ENCODE measurements at regions not wholly inside any gene's neighbourhood (a gene's known extent, or its start where the extent isn't known, plus 50 kb on each side); places are given as distances from the start of the nearest gene placed in this dataset.

GRCh38 chr4:13704761-13705160 is 77.2 kb upstream of the BOD1L1 start:
- Histone ChIP-seq H3K4me1 (peaks cover 0 to 20% (median 7%) of the 10 kb centered on the region in 10 experiments; a peak in 16 of 20 replicates), H3K9ac (no peak overlapping the region), H3K4me3 (no peak overlapping the region), H3K36me3 (no peaks in the 10 kb centered on the region), H3K9me3 (replicated peaks in 1 of 11) (no peaks in the 10 kb centered on the region), H3K4me2 (0 out of 22 replicates have a peak overlapping the region, but pooled peaks of 1 of the 11 experiments have one; percentile 35), H3K27ac (no peak overlapping the region), H3K27me3 (no peaks in the 10 kb centered on the region), H4K20me1 (no peaks in the 10 kb centered on the region)
- no peak for TF ChIP-seq Cebpa-rat (IDR thresholded peaks at IDR 0.05)

GRCh38 chr4:13705521-13706041 is 78.1 kb upstream of the BOD1L1 start:
- Histone ChIP-seq H3K4me2 (no peak overlapping the region), H4K20me1 (no peaks in the 10 kb centered on the region), H3K9me3 (replicated peaks in 1 of 11) (no peaks in the 10 kb centered on the region), H3K4me1 (peaks cover 0 to 20% (median 7%) of the 10 kb centered on the region in 10 experiments; a peak in 16 of 20 replicates), H3K27me3 (no peaks in the 10 kb centered on the region), H3K27ac (no peak overlapping the region), H3K4me3 (no peak overlapping the region), H3K36me3 (no peaks in the 10 kb centered on the region), H3K9ac (no peak overlapping the region)
- no peak for TF ChIP-seq Cebpa-rat (IDR thresholded peaks at IDR 0.05)

- H3K4me2 ChIP-seq = no peak overlapping the region
- TF ChIP-seq Cebpa-rat (IDR thresholded peaks at IDR 0.05) = no peak
- peaks cover 0 to 20% (median 7%) of the 10 kb centered on the region in 10 experiments; a peak in 16 of 20 replicates for H3K4me1 ChIP-seq
- no peaks in the 10 kb centered on the region for H3K9me3 ChIP-seq (replicated peaks in 1 of 11)
- no peak overlapping the region for H3K9ac ChIP-seq
- H3K27me3 ChIP-seq = no peaks in the 10 kb centered on the region
- H4K20me1 ChIP-seq = no peaks in the 10 kb centered on the region
- no peak overlapping the region for H3K27ac ChIP-seq
- H3K4me3 ChIP-seq = no peak overlapping the region
- H3K36me3 ChIP-seq = no peaks in the 10 kb centered on the region
Observed at GRCh38 chr4:13706120-13706519, 78.6 kb upstream of the BOD1L1 start.

GRCh38 chr4:13706716-13707115 is 79.2 kb upstream of the BOD1L1 start:
- Histone ChIP-seq H3K36me3 (no peaks in the 10 kb centered on the region), H3K4me1 (peaks cover 0 to 20% (median 7%) of the 10 kb centered on the region in 10 experiments; a peak in 16 of 20 replicates), H3K27ac (no peak overlapping the region), H4K20me1 (no peaks in the 10 kb centered on the region), H3K27me3 (no peaks in the 10 kb centered on the region), H3K4me3 (no peak overlapping the region), H3K4me2 (no peak overlapping the region), H3K9me3 (replicated peaks in 1 of 11) (no peaks in the 10 kb centered on the region), H3K9ac (no peak overlapping the region)
- no peak for TF ChIP-seq Cebpa-rat (IDR thresholded peaks at IDR 0.05)

- TF ChIP-seq Cebpa-rat (IDR thresholded peaks at IDR 0.05) = no peak
- Histone ChIP-seq H3K4me3 (no peak overlapping the region), H3K27me3 (no peaks in the 10 kb centered on the region), H3K9ac (no peak overlapping the region), H3K4me1 (no peaks in the 10 kb centered on the region), H3K36me3 (no peaks in the 10 kb centered on the region), H3K27ac (no peak overlapping the region), H3K9me3 (replicated peaks in 1 of 11) (no peaks in the 10 kb centered on the region), H3K4me2 (no peak overlapping the region), H4K20me1 (no peaks in the 10 kb centered on the region)
Observed at GRCh38 chr4:13710246-13710885, 82.8 kb upstream of the BOD1L1 start.

GRCh38 chr4:13711233-13711785 is 83.8 kb upstream of the BOD1L1 start:
- H3K4me3 ChIP-seq = no peak overlapping the region
- H3K9ac ChIP-seq = no peak overlapping the region
- H3K36me3 ChIP-seq = no peaks in the 10 kb centered on the region
- H3K4me2 ChIP-seq = no peak overlapping the region
- no peak for TF ChIP-seq Cebpa-rat (IDR thresholded peaks at IDR 0.05)
- H3K9me3 ChIP-seq (replicated peaks in 1 of 11) = no peaks in the 10 kb centered on the region
- H3K4me1 ChIP-seq = no peaks in the 10 kb centered on the region
- no peaks in the 10 kb centered on the region for H3K27me3 ChIP-seq
- H4K20me1 ChIP-seq = no peaks in the 10 kb centered on the region
- no peak overlapping the region for H3K27ac ChIP-seq

GRCh38 chr4:13721894-13722293 is 94.4 kb upstream of the BOD1L1 start:
- H3K9me3 ChIP-seq (replicated peaks in 1 of 11) = no peaks in the 10 kb centered on the region
- H3K27ac ChIP-seq = no peak overlapping the region
- H3K9ac ChIP-seq = no peak overlapping the region
- no peaks in the 10 kb centered on the region for H3K36me3 ChIP-seq
- H3K27me3 ChIP-seq = no peaks in the 10 kb centered on the region
- no peak overlapping the region for H3K4me2 ChIP-seq
- TF ChIP-seq Cebpa-rat (IDR thresholded peaks at IDR 0.05) = no peak
- no peak overlapping the region for H3K4me3 ChIP-seq
- no peaks in the 10 kb centered on the region for H4K20me1 ChIP-seq
- no peaks in the 10 kb centered on the region for H3K4me1 ChIP-seq

- Histone ChIP-seq H3K9ac (no peak overlapping the region), H3K36me3 (no peaks in the 10 kb centered on the region), H3K27me3 (no peaks in the 10 kb centered on the region), H3K4me2 (no peak overlapping the region), H4K20me1 (no peaks in the 10 kb centered on the region), H3K4me1 (no peaks in the 10 kb centered on the region), H3K9me3 (replicated peaks in 1 of 11) (no peaks in the 10 kb centered on the region), H3K4me3 (no peak overlapping the region), H3K27ac (no peak overlapping the region)
- no peak for TF ChIP-seq Cebpa-rat (IDR thresholded peaks at IDR 0.05)
Observed at GRCh38 chr4:13722649-13723048, 95.1 kb upstream of the BOD1L1 start.

- TF ChIP-seq Cebpa-rat (IDR thresholded peaks at IDR 0.05) = no peak
- H3K27ac ChIP-seq = no peak overlapping the region
Observed at GRCh38 chr4:13728761-13729160, 101.2 kb upstream of the BOD1L1 start.

GRCh38 chr4:13731019-13731418 is 103.5 kb upstream of the BOD1L1 start:
- Histone ChIP-seq H3K4me2 (no peak overlapping the region), H3K27me3 (no peaks in the 10 kb centered on the region), H3K4me3 (no peak overlapping the region), H3K4me1 (no peaks in the 10 kb centered on the region), H3K36me3 (no peaks in the 10 kb centered on the region), H3K27ac (no peak overlapping the region), H3K9me3 (replicated peaks in 1 of 11) (no peaks in the 10 kb centered on the region), H3K9ac (no peak overlapping the region), H4K20me1 (no peaks in the 10 kb centered on the region)
- TF ChIP-seq Cebpa-rat (IDR thresholded peaks at IDR 0.05) = no peak

More at GRCh38 chr4:13728761-13729160, 101.2 kb upstream of the BOD1L1 start:
- Histone ChIP-seq H3K27me3 (no peaks in the 10 kb centered on the region), H3K9me3 (replicated peaks in 1 of 11) (no peaks in the 10 kb centered on the region), H4K20me1 (no peaks in the 10 kb centered on the region), H3K4me2 (no peak overlapping the region), H3K9ac (no peak overlapping the region), H3K36me3 (no peaks in the 10 kb centered on the region), H3K4me1 (no peaks in the 10 kb centered on the region), H3K4me3 (no peak overlapping the region)

All from BLaER1 treated with 17β-estradiol and CSF1 and Interleukin-3, amounts not matched to agents 10 nM and 100 nM (cell line).